HepG2 (cell line): ENCODE measurements at regions not wholly inside any gene's neighbourhood (a gene's known extent, or its start where the extent isn't known, plus 50 kb on each side); places are given as distances from the start of the nearest gene placed in this dataset.

Source experiments
- ATAC-seq: fragments of 200-7000 bp; cut with Tn5 transposase; 3 replicates; pipeline ENCODE4 v1.9.1; 2020; ENCODE audit warnings: mild to moderate bottlenecking, moderate library complexity
- BruUV-seq: library from RNA; stranded (reverse); fragments of 400-500 nt; replicated peaks from 2 replicates; lab custom pipeline; 2021; lab: Mats Ljungman, UMichigan
- CTCF ChIA-PET: fragments of 300-600 bp; formaldehyde crosslinking; extraction: SDS; loops from one replicate; lab custom pipeline; 2021; ENCODE audit warnings: low total read pairs, inconsistent platforms, low intra/inter-chr PET ratio; lab: Yijun Ruan, JAX
- POLR2A ChIA-PET: fragments of 350-600 bp; sonication (Branson Sonifier 250); formaldehyde crosslinking; loops from one replicate; lab custom pipeline; 2020; ENCODE audit warnings: antibody characterized with exemption, inconsistent platforms; lab: Yijun Ruan, JAX
- DNase-seq: peaks from one replicate; pipeline ENCODE4 v3.0.0-alpha.2; 2015; ENCODE audit warnings: low spot score
- FAIRE-seq: peaks from 3 replicates; lab custom pipeline; 2011; peaks lifted over from hg19 to GRCh38; lab: Jason Lieb, UNC
- H2AFZ ChIP-seq: one replicate; pipeline ENCODE4 v1.6.1; 2011; ENCODE audit warnings: low read length, inconsistent platforms
- H3K27ac ChIP-seq: fragments of 300-600 bp; 3 replicates; pipeline ENCODE4 v1.8.0; 2011; ENCODE audit warnings: mixed run types, mild to moderate bottlenecking, mixed read lengths, low read length, inconsistent platforms; ENCODE audit not compliant: insufficient read depth; ENCODE audit errors: extremely low read length
- H3K27me3 ChIP-seq, 2 experiments: fragments of 200-600 bp in 1 of 2; 2 replicates in 1 of 2; 3 replicates in 1 of 2; pipeline versions ENCODE4 v1.6.0 to v1.8.0; 2011; ENCODE audit warnings: low read length in 2 of 2, mild to moderate bottlenecking in 2 of 2, moderate library complexity in 2 of 2, inconsistent platforms in 1 of 2; ENCODE audit not compliant: insufficient read depth in 2 of 2, control insufficient read depth in 1 of 2
- H3K36me3 ChIP-seq, 2 experiments: fragments of 200-600 bp in 1 of 2; replicated peaks in 1 of 2; 2 replicates in 1 of 2; 3 replicates in 1 of 2; pipeline versions ENCODE4 v1.5.1 to v1.8.0; 2011; ENCODE audit warnings: low read length in 2 of 2, inconsistent platforms in 1 of 2; ENCODE audit not compliant: insufficient read depth in 2 of 2, control insufficient read depth in 1 of 2
- H3K4me1 ChIP-seq: 2 replicates; pipeline ENCODE4 v1.5.1; 2012; ENCODE audit warnings: low read length, inconsistent platforms; ENCODE audit not compliant: insufficient read depth
- H3K4me2 ChIP-seq: 2 replicates; pipeline ENCODE4 v1.6.0; 2011; ENCODE audit warnings: low read depth, low read length, inconsistent platforms
- H3K4me3 ChIP-seq, 3 experiments: fragments of 200-600 bp in 1 of 3; sonication (generic), shearing (Covaris generic) in 1 of 3; replicated peaks in 1 of 3; 2 replicates each; pipeline ENCODE4 v1.5.1; 2011 to 2016; ENCODE audit warnings: low read length in 3 of 3, inconsistent platforms in 2 of 3, low read depth in 2 of 3, mild to moderate bottlenecking in 2 of 3, control low read depth in 1 of 3, mixed read lengths in 1 of 3; ENCODE audit not compliant: insufficient read depth in 1 of 3
- H3K79me2 ChIP-seq: one replicate; pipeline ENCODE4 v1.6.1; 2011; ENCODE audit warnings: low read length, inconsistent platforms; ENCODE audit not compliant: insufficient read depth
- H3K9ac ChIP-seq: 2 replicates; pipeline ENCODE4 v1.6.0; 2011; ENCODE audit warnings: mild to moderate bottlenecking, low read depth, low read length, inconsistent platforms; ENCODE audit not compliant: insufficient read depth
- H3K9me3 ChIP-seq: 2 replicates; pipeline ENCODE4 v1.5.1; 2012; ENCODE audit warnings: mild to moderate bottlenecking, low read length
- H4K20me1 ChIP-seq: 2 replicates; pipeline ENCODE4 v1.6.0; 2011; ENCODE audit warnings: inconsistent platforms, mild to moderate bottlenecking, low read length, moderate library complexity; ENCODE audit not compliant: insufficient read depth
- E2F5 ChIP-seq: sonication (generic); formaldehyde crosslinking; conservative IDR thresholded peaks from 2 replicates; pipeline ENCODE4 v1.4.0; 2020; ENCODE audit warnings: missing genetic modification reagents
- ESRRA ChIP-seq: sonication (generic); formaldehyde crosslinking; IDR thresholded peaks from 2 replicates; pipeline ENCODE4 v1.5.1; 2020; ENCODE audit warnings: mild to moderate bottlenecking, low read depth, missing genetic modification reagents
- HMG20B ChIP-seq: conservative IDR thresholded peaks from 2 replicates; pipeline ENCODE4 v1.6.1; 2016; ENCODE audit warnings: missing genetic modification reagents, missing compliant biosample characterization
- MNT ChIP-seq: fragments of 450-650 bp; IDR thresholded peaks from 2 replicates; pipeline ENCODE4 v1.6.1; 2016
- ZFX ChIP-seq: sonication (generic); formaldehyde crosslinking; IDR thresholded peaks from 2 replicates; pipeline ENCODE4 v1.4.0; 2020; ENCODE audit warnings: mild to moderate bottlenecking, low read depth, missing genetic modification reagents, moderate library complexity
- ZMYM4 ChIP-seq: sonication (generic); formaldehyde crosslinking; IDR thresholded peaks from 2 replicates; pipeline ENCODE4 v1.8.1; 2023; ENCODE audit warnings: mild to moderate bottlenecking, missing genetic modification reagents
- ZNF333 ChIP-seq: sonication (generic); formaldehyde crosslinking; IDR thresholded peaks from 2 replicates; pipeline ENCODE4 v1.4.0; 2020; ENCODE audit warnings: mild to moderate bottlenecking, missing genetic modification reagents, borderline replicate concordance
- ZNF577 ChIP-seq: sonication (generic); formaldehyde crosslinking; IDR thresholded peaks from 2 replicates; pipeline ENCODE4 v1.4.0; 2020; ENCODE audit warnings: mild to moderate bottlenecking, low read depth, missing genetic modification reagents, borderline replicate concordance
- ZNF652 ChIP-seq: IDR thresholded peaks from 2 replicates; pipeline ENCODE4 v1.6.1; 2016; ENCODE audit warnings: low read depth, borderline replicate concordance
- WGBS: methylation state at CpG from one replicate; pipeline ENCODE4 v1.1.6; 2017; ENCODE audit warnings: low lambda C conversion rate; 5-methylcytosine and 5-hydroxymethylcytosine counted together
- in situ Hi-C: cut with HindIII; loops from 2 replicates; pipeline ENCODE4 v1.10.0; 2017; ENCODE audit warnings: low pct_unique_long_range_greater_than_20kb; ENCODE audit not compliant: extremely low pct_ligation_motif_present
- intact Hi-C: fragments of 100-400 bp; cut with micrococcal nuclease; formaldehyde crosslinking; loops from one replicate; pipeline ENCODE4 v1.10.0; 2022; ENCODE audit not compliant: unreplicated experiment

- 0% methylated on average over 3 of the region's 5 CpGs for whole genome bisulfite sequencing
- Histone ChIP-seq H3K27me3 (no peaks in the 10 kb centered on the region), H3K36me3 (no peaks in the 10 kb centered on the region), H2AFZ (no peak overlapping the region), H3K4me1 (no peaks in the 10 kb centered on the region), H3K4me2 (no peak overlapping the region), H3K9me3 (no peaks in the 10 kb centered on the region), H3K79me2 (no peaks in the 10 kb centered on the region), H3K27ac (no peak overlapping the region), H3K4me3 (no peak overlapping the region), H4K20me1 (no peaks in the 10 kb centered on the region), H3K9ac (no peak overlapping the region)
- in situ Hi-C loops = no loop called here
- no peak for FAIRE-seq
- TF ChIP-seq ZMYM4 (CRISPR knock-in tag) (no peak), ZFX (no peak), ESRRA (no peak), ZNF333 (CRISPR knock-in tag) (no peak), E2F5 (no peak), ZNF577 (no peak), MNT (no peak), ZNF652 (CRISPR knock-in tag) (no peak), HMG20B (CRISPR knock-in tag) (no peak)
- no TSS peak for BruUV-seq
- ChIA-PET POLR2A (no interaction called here), CTCF (no interaction called here)
- no peak for DNase-seq
- ATAC-seq = no peak
- intact Hi-C loops = no loop called here
These were observed 542.5 kb upstream of the DAB1 start for GRCh38 chr1:57966340-57966739.
